H9 (cell line): ENCODE measurements at regions not wholly inside any gene's neighbourhood (a gene's known extent, or its start where the extent isn't known, plus 50 kb on each side); places are given as distances from the start of the nearest gene placed in this dataset.

Source experiments
- DNase-seq: peaks from one replicate; pipeline ENCODE4 v3.0.0-alpha.2; 2017
- H2AFZ ChIP-seq: one replicate; pipeline ENCODE4 v1.6.1; 2013; ENCODE audit warnings: mild to moderate bottlenecking, low read length, control low read depth, moderate library complexity
- H2AK5ac ChIP-seq: 2 replicates; pipeline ENCODE4 v1.6.1; 2013; ENCODE audit warnings: low read length, control low read depth, mixed read lengths; ENCODE audit not compliant: insufficient read length
- H2BK120ac ChIP-seq: one replicate; pipeline ENCODE4 v1.6.1; 2013; ENCODE audit warnings: low read depth, mild to moderate bottlenecking, low read length, control low read depth, inconsistent platforms; ENCODE audit not compliant: poor library complexity, severe bottlenecking
- H2BK12ac ChIP-seq: 2 replicates; pipeline ENCODE4 v1.6.1; 2013; ENCODE audit warnings: low read length, control low read depth, mixed read lengths, low read depth; ENCODE audit not compliant: insufficient read length
- H2BK15ac ChIP-seq: 2 replicates; pipeline ENCODE4 v1.6.1; 2013; ENCODE audit warnings: low read depth, low read length, control low read depth
- H2BK20ac ChIP-seq: one replicate; pipeline ENCODE4 v1.6.1; 2013; ENCODE audit warnings: low read depth, mild to moderate bottlenecking, low read length, control low read depth, inconsistent platforms; ENCODE audit not compliant: poor library complexity, severe bottlenecking
- H2BK5ac ChIP-seq: 2 replicates; pipeline ENCODE4 v1.6.1; 2013; ENCODE audit warnings: low read length, control low read depth, mixed read lengths; ENCODE audit not compliant: insufficient read length
- H3K14ac ChIP-seq: 2 replicates; pipeline ENCODE4 v1.6.1; 2013; ENCODE audit warnings: low read length, control low read depth; ENCODE audit not compliant: insufficient read depth
- H3K18ac ChIP-seq: 2 replicates; pipeline ENCODE4 v1.6.1; 2013; ENCODE audit warnings: low read depth, mild to moderate bottlenecking, mixed read lengths, low read length, control low read depth; ENCODE audit not compliant: insufficient read length
- H3K23ac ChIP-seq: 2 replicates; pipeline ENCODE4 v1.6.1; 2013; ENCODE audit warnings: low read length, control low read depth, mixed read lengths, low read depth; ENCODE audit not compliant: insufficient read length
- H3K23me2 ChIP-seq: 2 replicates; pipeline ENCODE4 v1.6.1; 2013; ENCODE audit warnings: low read depth, mild to moderate bottlenecking, mixed read lengths, low read length, control low read depth; ENCODE audit not compliant: insufficient read length, poor library complexity, severe bottlenecking
- H3K27ac ChIP-seq: 2 replicates; pipeline ENCODE4 v1.5.1; 2013; ENCODE audit warnings: low read length, control low read depth, mixed read lengths, low read depth; ENCODE audit not compliant: insufficient read length
- H3K27me3 ChIP-seq: 2 replicates; pipeline ENCODE4 v1.6.1; 2013; ENCODE audit warnings: low read length, control low read depth, inconsistent platforms; ENCODE audit not compliant: insufficient read depth
- H3K4ac ChIP-seq: 2 replicates; pipeline ENCODE4 v1.6.1; 2013; ENCODE audit warnings: low read depth, mild to moderate bottlenecking, control low read depth, inconsistent platforms, low read length, moderate library complexity
- H3K4me1 ChIP-seq: 2 replicates; pipeline ENCODE4 v1.6.1; 2013; ENCODE audit warnings: low read length, control low read depth, inconsistent platforms; ENCODE audit not compliant: insufficient read depth
- H3K4me2 ChIP-seq: 2 replicates; pipeline ENCODE4 v1.6.1; 2013; ENCODE audit warnings: low read length, control low read depth, mixed read lengths; ENCODE audit not compliant: insufficient read length, insufficient read depth
- H3K56ac ChIP-seq: 2 replicates; pipeline ENCODE4 v1.6.1; 2013; ENCODE audit warnings: low read depth, mild to moderate bottlenecking, mixed read lengths, low read length, control low read depth; ENCODE audit not compliant: insufficient read length
- H3K79me1 ChIP-seq: 2 replicates; pipeline ENCODE4 v1.6.1; 2013; ENCODE audit warnings: low read depth, mild to moderate bottlenecking, moderate library complexity, low read length, control low read depth, inconsistent platforms; ENCODE audit not compliant: insufficient read depth, poor library complexity, severe bottlenecking
- H3K79me2 ChIP-seq: 2 replicates; pipeline ENCODE4 v1.6.1; 2013; ENCODE audit warnings: low read length, control low read depth, inconsistent platforms; ENCODE audit not compliant: insufficient read depth
- H3K9ac ChIP-seq: 2 replicates; pipeline ENCODE4 v1.6.1; 2013; ENCODE audit warnings: low read length, control low read depth, mixed read lengths; ENCODE audit not compliant: insufficient read length; ENCODE audit errors: extremely low read depth
- H3K9me3 ChIP-seq: one replicate; pipeline ENCODE4 v1.6.1; 2013; ENCODE audit warnings: low read depth, low read length, inconsistent platforms; ENCODE audit not compliant: control insufficient read depth
- H3T11ph ChIP-seq: one replicate; pipeline ENCODE4 v1.6.1; 2013; ENCODE audit warnings: mild to moderate bottlenecking, low read length, control low read depth, inconsistent platforms
- H4K20me1 ChIP-seq: one replicate; pipeline ENCODE4 v1.6.1; 2013; ENCODE audit not compliant: control insufficient read depth, insufficient read length, insufficient read depth
- H4K5ac ChIP-seq: 2 replicates; pipeline ENCODE4 v1.6.1; 2013; ENCODE audit warnings: low read depth, mild to moderate bottlenecking, mixed read lengths, low read length, control low read depth; ENCODE audit not compliant: insufficient read length
- H4K8ac ChIP-seq: replicated peaks from 2 replicates; pipeline ENCODE4 v1.6.1; 2013; ENCODE audit warnings: low read length, control low read depth, mixed read lengths, low read depth; ENCODE audit not compliant: insufficient read length
- H4K91ac ChIP-seq: 2 replicates; pipeline ENCODE4 v1.6.1; 2013; ENCODE audit warnings: low read depth, mild to moderate bottlenecking, moderate library complexity, mixed read lengths, low read length, control low read depth; ENCODE audit not compliant: insufficient read length
- H3K27ac Mint-ChIP-seq, 3 experiments: 2 replicates in 2 of 3; 3 replicates in 1 of 3; pipeline ENCODE4 v1.8.0; 2020 to 2021; ENCODE audit warnings: mixed read lengths in 3 of 3, mild to moderate bottlenecking in 1 of 3, moderate library complexity in 1 of 3
- H3K27me3 Mint-ChIP-seq: 2 replicates; pipeline ENCODE4 v1.8.0; 2021; ENCODE audit warnings: low read depth, mild to moderate bottlenecking, moderate library complexity, mixed read lengths
- H3K36me3 Mint-ChIP-seq, 3 experiments: 2 replicates in 2 of 3; 3 replicates in 1 of 3; pipeline ENCODE4 v1.8.0; 2020 to 2021; ENCODE audit warnings: low read depth in 3 of 3, mixed read lengths in 3 of 3; ENCODE audit not compliant: insufficient read depth in 1 of 3
- H3K4me1 Mint-ChIP-seq, 2 experiments: 2 replicates each; pipeline ENCODE4 v1.8.0; 2020; ENCODE audit warnings: mixed read lengths in 2 of 2
- H3K4me3 Mint-ChIP-seq, 2 experiments: 2 replicates in 1 of 2; 3 replicates in 1 of 2; pipeline ENCODE4 v1.8.0; 2020 to 2021; ENCODE audit warnings: mild to moderate bottlenecking in 2 of 2, mixed read lengths in 2 of 2, moderate library complexity in 1 of 2
- H3K9me3 Mint-ChIP-seq, 2 experiments: 2 replicates in 1 of 2; 3 replicates in 1 of 2; pipeline ENCODE4 v1.8.0; 2020; ENCODE audit warnings: mild to moderate bottlenecking in 2 of 2, mixed read lengths in 2 of 2, moderate library complexity in 1 of 2
- WGBS: extraction: QIAGEN DNeasy Blood & Tissue Kit; methylation state at CpG from one replicate; pipeline ENCODE4 v1.1.7; 2013; ENCODE audit warnings: missing lambda C conversion rate, low lambda C conversion rate, mixed read lengths; ENCODE audit not compliant: insufficient read length; ENCODE audit errors: extremely low coverage; 5-methylcytosine and 5-hydroxymethylcytosine counted together
- TF ChIP-seq, protein P1 (sequence below): fragments of 200-600 bp; sonication (generic); conservative IDR thresholded peaks from 3 replicates; pipeline ENCODE4 v1.8.0; 2021; ENCODE audit warnings: antibody characterized with exemption, mild to moderate bottlenecking

DNA sequence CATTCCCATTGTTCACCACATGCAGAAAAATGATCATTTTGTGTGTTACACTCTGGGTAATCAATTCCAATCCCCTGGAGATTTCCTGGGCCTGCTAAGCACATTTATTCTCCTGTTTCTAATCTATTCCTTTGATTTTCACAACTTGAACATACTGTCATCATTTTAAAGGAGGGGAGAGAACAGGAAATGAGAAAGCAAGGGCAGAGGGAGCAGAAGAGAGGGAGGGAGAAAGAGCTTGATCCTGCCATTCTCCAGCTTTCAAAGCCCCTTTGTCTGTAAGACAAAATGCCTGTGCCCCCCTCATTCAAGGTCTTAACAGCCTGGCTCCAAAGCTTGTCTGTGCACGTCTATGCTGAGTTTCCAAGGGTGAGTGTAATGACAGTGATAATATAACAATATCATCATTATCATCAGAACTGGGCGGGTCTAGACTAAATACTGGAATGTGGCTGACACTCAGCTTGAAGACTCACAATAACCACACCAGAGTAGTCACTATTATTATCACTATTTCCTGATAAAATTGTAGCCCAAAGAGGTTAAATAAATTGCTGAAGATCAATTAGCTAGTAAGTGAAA lies 164.4 kb upstream of the KLHL29 start:
- Histone ChIP-seq H2BK15ac (no peak overlapping the region), H4K91ac (no peak overlapping the region), H3K79me1 (no peaks in the 10 kb centered on the region), H2AK5ac (no peak overlapping the region), H3K14ac (no peak overlapping the region), H2BK5ac (no peak overlapping the region), H4K5ac (no peak overlapping the region), H3K4me2 (no peak overlapping the region), H2BK12ac (no peak overlapping the region), H3K4me1 (no peaks in the 10 kb centered on the region), H3K9me3 (no peaks in the 10 kb centered on the region), H3K27ac (no peak overlapping the region), H4K20me1 (no peaks in the 10 kb centered on the region), H3K18ac (no peak overlapping the region), H3T11ph (no peak overlapping the region), H4K8ac (no peak overlapping the region), H3K56ac (no peak overlapping the region), H3K23ac (no peak overlapping the region), H3K9ac (no peak overlapping the region), H2AFZ (no peak overlapping the region), H3K4ac (no peak overlapping the region), H3K79me2 (no peaks in the 10 kb centered on the region; the same call in 1 of the 2 replicates), H3K23me2 (no peaks in the 10 kb centered on the region), H3K27me3 (no peaks in the 10 kb centered on the region), H2BK20ac (no peak overlapping the region), H2BK120ac (no peak overlapping the region)
- TF ChIP-seq, protein P1, sequence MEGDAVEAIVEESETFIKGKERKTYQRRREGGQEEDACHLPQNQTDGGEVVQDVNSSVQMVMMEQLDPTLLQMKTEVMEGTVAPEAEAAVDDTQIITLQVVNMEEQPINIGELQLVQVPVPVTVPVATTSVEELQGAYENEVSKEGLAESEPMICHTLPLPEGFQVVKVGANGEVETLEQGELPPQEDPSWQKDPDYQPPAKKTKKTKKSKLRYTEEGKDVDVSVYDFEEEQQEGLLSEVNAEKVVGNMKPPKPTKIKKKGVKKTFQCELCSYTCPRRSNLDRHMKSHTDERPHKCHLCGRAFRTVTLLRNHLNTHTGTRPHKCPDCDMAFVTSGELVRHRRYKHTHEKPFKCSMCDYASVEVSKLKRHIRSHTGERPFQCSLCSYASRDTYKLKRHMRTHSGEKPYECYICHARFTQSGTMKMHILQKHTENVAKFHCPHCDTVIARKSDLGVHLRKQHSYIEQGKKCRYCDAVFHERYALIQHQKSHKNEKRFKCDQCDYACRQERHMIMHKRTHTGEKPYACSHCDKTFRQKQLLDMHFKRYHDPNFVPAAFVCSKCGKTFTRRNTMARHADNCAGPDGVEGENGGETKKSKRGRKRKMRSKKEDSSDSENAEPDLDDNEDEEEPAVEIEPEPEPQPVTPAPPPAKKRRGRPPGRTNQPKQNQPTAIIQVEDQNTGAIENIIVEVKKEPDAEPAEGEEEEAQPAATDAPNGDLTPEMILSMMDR, result no peak
- peaks cover 4 to 5% of the 10 kb centered on the region in 2 experiments; a peak in 3 of 4 replicates for H3K4me1 Mint-ChIP-seq
- H3K27ac Mint-ChIP-seq, result no peak overlapping the region
- H3K27me3 Mint-ChIP-seq, result no peaks in the 10 kb centered on the region; the same call in 1 of the 2 replicates
- no peak for DNase-seq
- H3K36me3 Mint-ChIP-seq, result no peaks in the 10 kb centered on the region; a peak in 1 of 7 replicates
- no peaks in the 10 kb centered on the region for H3K9me3 Mint-ChIP-seq
- no CpG with 5 or more reads among the region's 2 CpGs for WGBS
- H3K4me3 Mint-ChIP-seq, result no peak overlapping the region
